ENCODE measurements at regions not wholly inside any gene's neighbourhood (a gene's known extent, or its start where the extent isn't known, plus 50 kb on each side); places are given as distances from the start of the nearest gene placed in this dataset.

DNA sequence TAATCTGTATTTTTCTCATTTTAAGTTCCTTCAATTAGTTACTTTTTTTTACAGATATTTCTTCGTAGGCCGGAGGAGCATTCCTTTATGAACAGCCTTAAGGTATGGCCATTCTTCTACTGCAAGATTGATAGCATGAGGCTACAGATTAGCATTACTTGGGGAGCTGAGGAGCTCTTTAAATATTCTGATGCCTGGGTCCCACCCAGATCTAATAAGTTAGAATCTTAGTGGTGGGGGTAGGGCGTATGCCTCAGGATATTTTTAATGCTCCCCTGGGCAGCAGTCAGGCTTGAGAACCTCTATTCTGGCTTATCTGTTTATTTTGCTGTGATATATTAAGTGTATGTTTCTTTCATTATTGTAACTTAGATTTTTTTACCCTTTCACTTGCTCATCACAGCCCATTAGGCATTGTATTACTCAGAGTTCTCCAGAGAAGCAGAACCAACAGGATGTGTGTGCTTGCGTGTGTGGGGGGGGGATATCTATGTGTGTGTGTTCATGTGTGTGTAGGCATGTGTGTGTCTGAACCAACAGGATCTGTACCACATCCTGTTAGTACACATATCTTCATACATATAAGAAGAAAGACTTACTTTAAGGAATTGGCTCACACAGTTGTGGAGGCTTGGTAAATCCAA is 91.8 kb upstream of the MTAP start:
- TF ChIP-seq, protein P1, sequence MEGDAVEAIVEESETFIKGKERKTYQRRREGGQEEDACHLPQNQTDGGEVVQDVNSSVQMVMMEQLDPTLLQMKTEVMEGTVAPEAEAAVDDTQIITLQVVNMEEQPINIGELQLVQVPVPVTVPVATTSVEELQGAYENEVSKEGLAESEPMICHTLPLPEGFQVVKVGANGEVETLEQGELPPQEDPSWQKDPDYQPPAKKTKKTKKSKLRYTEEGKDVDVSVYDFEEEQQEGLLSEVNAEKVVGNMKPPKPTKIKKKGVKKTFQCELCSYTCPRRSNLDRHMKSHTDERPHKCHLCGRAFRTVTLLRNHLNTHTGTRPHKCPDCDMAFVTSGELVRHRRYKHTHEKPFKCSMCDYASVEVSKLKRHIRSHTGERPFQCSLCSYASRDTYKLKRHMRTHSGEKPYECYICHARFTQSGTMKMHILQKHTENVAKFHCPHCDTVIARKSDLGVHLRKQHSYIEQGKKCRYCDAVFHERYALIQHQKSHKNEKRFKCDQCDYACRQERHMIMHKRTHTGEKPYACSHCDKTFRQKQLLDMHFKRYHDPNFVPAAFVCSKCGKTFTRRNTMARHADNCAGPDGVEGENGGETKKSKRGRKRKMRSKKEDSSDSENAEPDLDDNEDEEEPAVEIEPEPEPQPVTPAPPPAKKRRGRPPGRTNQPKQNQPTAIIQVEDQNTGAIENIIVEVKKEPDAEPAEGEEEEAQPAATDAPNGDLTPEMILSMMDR (conservative IDR thresholded peaks at IDR 0.05; ENCODE audit: low read depth, low read length) = no peak
- TF ChIP-seq EZH2 (IDR thresholded peaks at IDR 0.05; ENCODE audit: low read length, unreplicated experiment) = no peak
- no peak for TF ChIP-seq EZH2phosphoT487 (IDR thresholded peaks at IDR 0.05; ENCODE audit: borderline replicate concordance, low read length)

Measured in PC-3 (cell line).